ENCODE measurements at regions not wholly inside any gene's neighbourhood (a gene's known extent, or its start where the extent isn't known, plus 50 kb on each side); places are given as distances from the start of the nearest gene placed in this dataset.

GRCh38 chr1:2887941-2888855 lies 86.7 kb upstream of the TTC34 start:
- DNase-seq (ENCODE audit: low spot score) = no peak
- Histone ChIP-seq H3K27ac (no peak overlapping the region), H3K4me3 (no peak overlapping the region)
- TF ChIP-seq CTCF (IDR thresholded peaks at IDR 0.05) = no peak

DNA sequence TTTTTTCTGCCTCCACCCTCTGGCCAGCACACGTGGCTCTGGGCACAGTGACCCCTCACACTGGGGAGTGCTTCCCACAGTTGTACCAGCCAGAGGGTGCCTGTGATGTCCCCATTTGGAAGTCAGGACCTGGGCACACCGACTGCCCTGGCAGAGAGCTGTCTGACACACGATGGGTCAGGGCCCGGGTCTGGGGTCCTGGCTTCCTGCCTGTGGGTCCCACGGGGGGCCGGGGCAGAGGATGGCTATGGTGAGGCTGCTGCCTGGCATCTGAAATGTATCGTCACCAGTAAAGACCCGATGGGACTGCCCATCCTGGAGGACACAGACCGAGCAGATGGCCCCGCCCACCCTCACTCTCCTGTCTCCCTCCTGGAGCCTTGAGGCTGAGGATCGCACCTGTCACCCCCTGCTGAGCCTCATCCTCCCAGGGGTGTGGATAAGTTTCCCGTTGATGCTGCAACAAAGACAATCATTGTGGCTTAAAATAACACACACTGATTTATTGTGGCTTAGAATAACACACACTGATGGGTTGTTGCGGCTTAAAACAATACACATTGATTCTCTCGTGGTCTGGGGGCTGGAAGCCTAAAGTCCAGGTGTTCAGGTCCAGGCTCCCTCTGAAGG lies 88.8 kb upstream of the TTC34 start:
- Histone ChIP-seq H3K27ac (no peak overlapping the region), H3K4me3 (no peak overlapping the region)
- no peak for DNase-seq (ENCODE audit: low spot score)
- TF ChIP-seq CTCF (IDR thresholded peaks at IDR 0.05) = no peak

DNA sequence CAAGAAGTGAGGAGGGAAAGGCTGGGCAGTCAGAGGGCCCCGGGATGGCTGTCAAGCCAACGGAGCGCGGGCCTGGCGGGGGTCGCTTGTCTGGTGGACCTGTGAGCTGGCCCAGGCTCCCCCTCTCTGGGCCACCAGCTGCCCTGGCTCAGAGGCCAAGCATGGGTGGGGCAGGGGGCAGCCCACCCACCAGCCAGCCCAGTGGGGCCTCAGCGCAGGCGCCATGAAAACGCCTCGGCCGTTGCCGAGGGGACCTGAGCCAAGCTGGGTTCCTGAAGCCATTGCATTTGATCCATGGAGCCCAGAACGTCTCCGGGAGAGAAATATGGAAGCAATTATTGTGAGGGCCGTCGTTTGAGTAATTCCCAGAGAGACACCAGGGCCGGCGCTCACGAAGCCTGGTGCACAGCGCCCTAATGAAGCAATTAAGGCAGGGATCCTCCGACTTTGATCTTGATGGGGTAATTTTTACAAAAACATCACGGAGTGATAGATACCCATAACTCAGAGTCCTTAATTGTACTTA lies 90.5 kb upstream of the TTC34 start:
- no peak overlapping the region for H3K4me3 ChIP-seq
- no peak overlapping the region for H3K27ac ChIP-seq
- no peak for TF ChIP-seq CTCF (IDR thresholded peaks at IDR 0.05)
- DNase-seq (ENCODE audit: low spot score) = no peak

GRCh38 chr1:2893473-2894120 lies 92.1 kb upstream of the TTC34 start:
- no peak for TF ChIP-seq CTCF (IDR thresholded peaks at IDR 0.05)
- no peak for DNase-seq (ENCODE audit: low spot score)
- no peak overlapping the region for H3K27ac ChIP-seq
- H3K4me3 ChIP-seq = no peak overlapping the region

DNA sequence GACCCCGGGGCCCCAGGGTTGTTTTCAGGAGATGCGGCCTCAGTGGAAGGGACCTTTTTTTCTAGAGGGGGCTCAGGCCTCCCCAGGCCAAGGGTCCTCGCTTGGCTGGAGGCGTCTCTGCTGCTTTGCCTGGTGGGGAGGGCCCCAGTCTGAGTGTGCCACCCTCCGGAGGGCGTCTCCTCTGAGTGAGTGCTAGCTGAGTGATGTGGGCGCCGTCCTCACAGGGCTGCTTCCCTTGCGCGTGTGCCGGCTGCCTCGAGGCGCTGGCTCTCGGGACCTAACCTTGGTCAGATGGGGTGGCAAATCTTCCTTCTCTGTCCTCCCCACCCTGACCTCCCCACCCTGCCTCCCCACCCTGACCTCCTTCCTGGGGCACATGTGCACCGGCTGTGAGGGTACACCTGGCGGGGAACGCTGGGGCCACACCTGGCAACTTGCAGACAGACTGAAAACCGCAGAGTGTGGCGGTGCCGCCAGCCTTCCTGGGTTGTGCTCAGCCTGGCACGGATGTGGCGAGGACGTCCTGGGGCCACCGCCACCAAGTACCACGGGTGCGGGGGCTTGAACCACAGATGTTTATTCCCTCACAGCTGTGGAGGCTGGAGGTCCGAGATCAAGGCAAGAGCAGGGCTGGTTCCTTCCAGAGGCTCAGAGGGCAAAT lies 93.0 kb upstream of the TTC34 start:
- TF ChIP-seq CTCF (IDR thresholded peaks at IDR 0.05) = no peak
- Histone ChIP-seq H3K27ac (no peak overlapping the region), H3K4me3 (no peak overlapping the region)
- no peak for DNase-seq (ENCODE audit: low spot score)

- DNase-seq (ENCODE audit: low spot score) = no peak
- no peak for TF ChIP-seq CTCF (IDR thresholded peaks at IDR 0.05)
- Histone ChIP-seq H3K27ac (no peak overlapping the region), H3K4me3 (no peak overlapping the region)
These were observed 95.3 kb upstream of the TTC34 start for GRCh38 chr1:2896824-2897223.
